Tibial artery (tissue), 4 donors: ENCODE measurements at regions not wholly inside any gene's neighbourhood (a gene's known extent, or its start where the extent isn't known, plus 50 kb on each side); places are given as distances from the start of the nearest gene placed in this dataset.

Experiments
- DNase-seq, 2 donors: peaks; one replicate each; pipeline ENCODE4 v3.0.0-alpha.2; 2019
- H3K27ac ChIP-seq, 2 donors: fragments of 200-600 bp; sonication (generic) in 1 of 2; 1 replicate in 1 of 2; 2 replicates in 1 of 2; pipeline ENCODE4 v1.5.1; 2018 to 2019; ENCODE audit warnings: mild to moderate bottlenecking in 1 of 2
- H3K27me3 ChIP-seq, 2 donors: fragments of 200-600 bp; sonication (generic) in 1 of 2; one replicate each; pipeline versions ENCODE4 v1.5.1 to v1.6.0; 2016 to 2019
- H3K36me3 ChIP-seq, 3 donors: fragments of 200-600 bp; sonication (generic) in 2 of 3; one replicate each; pipeline ENCODE4 v1.5.1; 2016 to 2019; ENCODE audit warnings: mild to moderate bottlenecking in 2 of 3
- H3K4me1 ChIP-seq, 4 donors: fragments of 200-600 bp; sonication (generic) in 2 of 4; 1 replicate in 3 of 4; 2 replicates in 1 of 4; pipeline ENCODE4 v1.5.1; 2016 to 2019
- H3K4me3 ChIP-seq, 2 donors: fragments of 200-600 bp; sonication (generic) in 1 of 2; 1 replicate in 1 of 2; 2 replicates in 1 of 2; pipeline ENCODE4 v1.5.1; 2018 to 2019; ENCODE audit warnings: mild to moderate bottlenecking in 2 of 2
- H3K9me3 ChIP-seq, 3 donors: fragments of 200-600 bp; sonication (generic) in 1 of 3; one replicate each; pipeline ENCODE4 v1.5.1; 2016 to 2019
- intact Hi-C: fragments of 100-400 bp; cut with DNase I; formaldehyde crosslinking; loops from one replicate; pipeline ENCODE4 v1.15.0; 2023; ENCODE audit warnings: low total_unique reads
- TF ChIP-seq, protein P1 (sequence below), 2 experiments: fragments of 200-600 bp in 1 of 2; fragments of 450-650 bp in 1 of 2; IDR thresholded peaks; one replicate each; pipeline ENCODE4 v1.5.1; 2017 to 2019; ENCODE audit warnings: antibody characterized with exemption in 2 of 2, mild to moderate bottlenecking in 1 of 2, moderate library complexity in 1 of 2

DNA sequence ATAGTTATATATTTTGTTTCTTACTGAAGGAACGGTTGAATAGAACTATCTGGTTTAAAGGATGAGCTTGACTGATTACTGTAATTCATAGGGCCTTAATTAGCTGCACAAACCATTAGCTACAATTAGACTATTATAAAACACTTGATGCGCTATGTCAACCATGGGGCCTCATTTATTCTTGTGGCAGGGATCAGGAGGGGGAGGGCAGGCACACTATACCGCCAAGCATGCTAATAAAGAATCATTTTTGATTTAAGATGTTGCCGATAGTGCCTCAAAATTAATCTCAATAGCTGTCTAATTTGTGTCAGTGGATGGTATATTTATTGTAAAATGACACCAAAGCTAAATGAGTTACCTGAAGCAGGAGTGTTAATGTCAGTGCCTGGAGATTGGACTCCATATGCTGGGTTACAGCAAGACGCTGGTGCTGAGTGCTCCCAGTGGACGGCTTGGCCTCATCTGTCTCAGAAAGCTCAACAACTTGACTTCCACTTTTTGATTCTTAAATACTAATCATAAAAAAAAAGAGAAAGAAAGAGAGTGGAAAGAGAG is 1007.0 kb upstream of the CELF4 start:
- H3K27ac ChIP-seq, result no peak overlapping the region
- H3K4me1 ChIP-seq, result no peaks in the 10 kb centered on the region
- TF ChIP-seq, protein P1, sequence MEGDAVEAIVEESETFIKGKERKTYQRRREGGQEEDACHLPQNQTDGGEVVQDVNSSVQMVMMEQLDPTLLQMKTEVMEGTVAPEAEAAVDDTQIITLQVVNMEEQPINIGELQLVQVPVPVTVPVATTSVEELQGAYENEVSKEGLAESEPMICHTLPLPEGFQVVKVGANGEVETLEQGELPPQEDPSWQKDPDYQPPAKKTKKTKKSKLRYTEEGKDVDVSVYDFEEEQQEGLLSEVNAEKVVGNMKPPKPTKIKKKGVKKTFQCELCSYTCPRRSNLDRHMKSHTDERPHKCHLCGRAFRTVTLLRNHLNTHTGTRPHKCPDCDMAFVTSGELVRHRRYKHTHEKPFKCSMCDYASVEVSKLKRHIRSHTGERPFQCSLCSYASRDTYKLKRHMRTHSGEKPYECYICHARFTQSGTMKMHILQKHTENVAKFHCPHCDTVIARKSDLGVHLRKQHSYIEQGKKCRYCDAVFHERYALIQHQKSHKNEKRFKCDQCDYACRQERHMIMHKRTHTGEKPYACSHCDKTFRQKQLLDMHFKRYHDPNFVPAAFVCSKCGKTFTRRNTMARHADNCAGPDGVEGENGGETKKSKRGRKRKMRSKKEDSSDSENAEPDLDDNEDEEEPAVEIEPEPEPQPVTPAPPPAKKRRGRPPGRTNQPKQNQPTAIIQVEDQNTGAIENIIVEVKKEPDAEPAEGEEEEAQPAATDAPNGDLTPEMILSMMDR (IDR thresholded peaks at IDR 0.05), result no peak
- DNase-seq, result no peak
- H3K36me3 ChIP-seq, result no peaks in the 10 kb centered on the region
- no peak overlapping the region for H3K4me3 ChIP-seq
- intact Hi-C loops, result no loop called here
- no peaks in the 10 kb centered on the region for H3K27me3 ChIP-seq
- H3K9me3 ChIP-seq, result no peaks in the 10 kb centered on the region

DNA sequence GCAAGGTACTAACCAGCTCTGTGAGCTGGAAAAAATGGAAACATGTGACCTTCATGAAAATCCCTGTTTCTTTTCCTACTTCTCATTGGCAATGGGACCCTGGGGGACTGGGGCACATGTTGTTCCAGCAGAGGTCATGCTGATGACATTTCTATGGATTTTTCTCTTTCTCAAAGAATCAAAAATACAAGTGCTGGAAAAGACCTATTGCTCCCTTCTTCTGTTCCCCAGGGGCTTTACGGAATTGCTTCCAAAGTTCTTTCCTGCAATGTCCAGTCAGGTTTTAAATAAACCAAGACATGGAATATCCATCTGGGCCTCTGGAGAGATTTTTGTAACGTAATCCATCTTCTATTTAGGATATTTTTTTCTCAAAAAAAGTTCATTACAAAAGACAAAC is 1006.1 kb upstream of the CELF4 start:
- intact Hi-C loops, result no loop called here
- no peaks in the 10 kb centered on the region for H3K27me3 ChIP-seq
- TF ChIP-seq, protein P1 (IDR thresholded peaks at IDR 0.05), result no peak
- no peak for DNase-seq
- no peak overlapping the region for H3K4me3 ChIP-seq
- no peaks in the 10 kb centered on the region for H3K36me3 ChIP-seq
- H3K9me3 ChIP-seq, result no peaks in the 10 kb centered on the region
- H3K27ac ChIP-seq, result no peak overlapping the region
- no peaks in the 10 kb centered on the region for H3K4me1 ChIP-seq

DNA sequence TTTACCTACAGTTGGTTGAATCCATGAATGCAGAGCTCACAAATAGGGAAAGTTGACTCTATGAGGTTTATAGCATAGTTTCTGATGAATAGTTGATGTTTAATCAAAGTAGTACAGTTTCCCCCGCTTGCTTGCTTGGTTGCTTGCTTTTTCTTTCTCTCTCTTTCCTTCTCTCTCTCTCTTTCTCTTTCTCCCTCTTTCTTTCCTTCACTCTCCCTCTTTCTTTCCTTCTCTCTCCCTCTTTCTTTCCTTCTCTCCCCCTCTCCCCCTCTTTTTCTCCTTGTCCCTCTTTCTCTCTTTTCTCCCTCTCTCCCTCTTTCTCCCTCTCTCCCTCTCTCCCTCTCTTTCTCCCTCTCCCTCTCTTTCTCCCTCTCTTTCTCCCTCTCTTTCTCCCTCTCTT is 999.9 kb upstream of the CELF4 start:
- no peak overlapping the region for H3K4me3 ChIP-seq
- no peaks in the 10 kb centered on the region for H3K36me3 ChIP-seq
- DNase-seq, result no peak
- TF ChIP-seq, protein P1 (IDR thresholded peaks at IDR 0.05), result no peak
- intact Hi-C loops, result no loop called here
- H3K27ac ChIP-seq, result no peak overlapping the region
- H3K9me3 ChIP-seq, result no peaks in the 10 kb centered on the region
- H3K27me3 ChIP-seq, result no peaks in the 10 kb centered on the region
- H3K4me1 ChIP-seq, result no peaks in the 10 kb centered on the region

DNA sequence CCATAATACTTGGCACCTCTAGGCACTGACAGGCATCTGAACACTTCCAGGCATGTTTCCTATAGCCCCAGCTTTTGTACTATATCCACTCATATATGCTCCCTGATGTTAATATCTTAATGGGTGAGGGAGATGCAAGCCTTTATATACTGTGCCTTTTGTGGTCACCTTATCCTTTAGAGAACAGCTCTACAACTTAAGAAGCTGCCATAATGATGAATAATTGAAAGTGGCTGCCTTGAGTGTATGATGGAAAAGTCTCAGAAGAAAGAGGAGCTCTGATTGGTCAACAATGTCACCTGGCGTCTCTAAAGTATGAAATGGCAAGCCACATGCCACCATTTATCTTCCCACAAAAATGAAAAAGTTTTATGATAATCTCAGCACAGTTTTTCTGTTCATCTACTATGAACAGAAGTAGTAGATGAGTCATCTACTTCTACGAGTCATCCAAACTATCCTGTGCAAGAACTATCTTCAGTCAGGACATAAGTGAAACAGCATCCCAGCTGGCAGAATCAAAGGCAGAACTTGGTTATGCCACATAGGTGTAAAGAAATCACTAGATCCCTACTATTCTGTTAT is 997.9 kb upstream of the CELF4 start:
- Histone ChIP-seq H3K4me1 (no peaks in the 10 kb centered on the region), H3K9me3 (no peaks in the 10 kb centered on the region), H3K27ac (no peak overlapping the region), H3K36me3 (no peaks in the 10 kb centered on the region), H3K4me3 (no peak overlapping the region), H3K27me3 (no peaks in the 10 kb centered on the region)
- intact Hi-C loops, result no loop called here
- TF ChIP-seq, protein P1 (IDR thresholded peaks at IDR 0.05), result no peak
- DNase-seq, result no peak

DNA sequence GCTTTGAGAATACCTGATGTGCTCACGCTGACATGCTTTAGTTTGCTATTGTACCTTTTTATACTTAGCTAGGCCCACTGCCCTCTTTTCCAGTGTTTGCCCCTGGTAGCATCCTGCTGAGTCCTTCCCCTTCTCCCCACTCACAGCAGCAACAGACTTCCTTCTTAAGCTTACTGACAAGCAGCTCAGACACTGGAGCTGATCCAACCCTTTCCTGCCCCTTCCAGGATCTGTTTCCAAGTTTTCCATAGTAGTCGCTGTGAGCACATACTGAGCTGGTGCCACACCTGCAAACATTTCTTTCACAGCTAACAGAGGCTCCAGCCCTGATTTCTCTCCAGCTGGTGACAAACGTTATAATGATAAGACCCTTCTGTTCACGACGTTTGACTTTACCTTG is 991.4 kb upstream of the CELF4 start:
- TF ChIP-seq, protein P1 (IDR thresholded peaks at IDR 0.05), result no peak
- H3K9me3 ChIP-seq, result no peaks in the 10 kb centered on the region
- DNase-seq, result no peak
- H3K27me3 ChIP-seq, result no peaks in the 10 kb centered on the region
- no peaks in the 10 kb centered on the region for H3K36me3 ChIP-seq
- H3K27ac ChIP-seq, result no peak overlapping the region
- no peaks in the 10 kb centered on the region for H3K4me1 ChIP-seq
- no peak overlapping the region for H3K4me3 ChIP-seq
- intact Hi-C loops, result no loop called here
